HG03342 (cell line): ENCODE measurements at regions not wholly inside any gene's neighbourhood (a gene's known extent, or its start where the extent isn't known, plus 50 kb on each side); places are given as distances from the start of the nearest gene placed in this dataset.
"Not testable (repeated sequence)": the region's sequence is repeated elsewhere in the genome, so short reads cannot be mapped to it uniquely, and the experiment has no call there.

ENCODE experiments used
- ATAC-seq: cut with Tn5 transposase; IDR thresholded peaks from one replicate; pipeline ENCODE4 v1.9.1; 2021; ENCODE audit warnings: mild to moderate bottlenecking, moderate library complexity; ENCODE audit not compliant: unreplicated experiment

GRCh38 chr2:83901317-83901716, 557.8 kb downstream of the SUCLG1 start:
- ATAC-seq = no peak

DNA sequence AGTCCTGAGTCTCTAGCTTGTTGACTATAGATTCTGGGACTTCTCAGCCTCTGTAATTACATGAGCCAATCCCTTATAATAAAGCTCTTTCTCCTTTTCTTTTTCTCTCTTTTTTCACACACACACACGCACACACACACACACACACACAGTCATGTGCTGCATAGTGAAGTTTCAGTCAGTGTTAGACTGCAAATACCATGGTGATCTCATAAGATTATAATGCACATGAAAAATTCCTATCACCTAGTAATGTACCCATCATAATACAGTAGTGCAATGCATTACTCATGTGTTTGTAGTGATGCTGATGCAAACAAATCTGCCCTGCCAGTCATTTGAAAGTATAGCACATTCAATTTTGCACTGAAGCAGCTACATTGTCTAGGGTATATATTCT, 558.2 kb downstream of the SUCLG1 start:
- ATAC-seq = no peak

DNA sequence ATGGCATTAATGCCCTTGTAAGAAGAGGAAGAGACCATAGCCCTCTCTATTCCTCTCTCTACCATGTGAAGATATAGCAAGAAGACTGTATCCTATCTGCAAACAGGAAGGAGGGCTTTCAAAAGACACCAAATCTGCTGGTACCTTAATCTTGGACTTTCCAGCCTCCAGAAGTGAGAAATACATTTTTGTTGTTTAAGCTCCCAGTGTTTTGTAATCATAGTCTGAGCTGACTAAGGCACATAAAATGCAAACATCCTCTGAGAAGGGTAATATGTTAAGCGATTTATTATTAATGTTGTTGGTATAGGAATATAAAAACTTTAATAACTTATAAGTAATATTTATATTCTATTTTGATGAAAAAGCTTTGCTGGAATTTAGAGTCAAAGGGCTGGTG, 559.8 kb downstream of the SUCLG1 start:
- ATAC-seq = no peak

DNA sequence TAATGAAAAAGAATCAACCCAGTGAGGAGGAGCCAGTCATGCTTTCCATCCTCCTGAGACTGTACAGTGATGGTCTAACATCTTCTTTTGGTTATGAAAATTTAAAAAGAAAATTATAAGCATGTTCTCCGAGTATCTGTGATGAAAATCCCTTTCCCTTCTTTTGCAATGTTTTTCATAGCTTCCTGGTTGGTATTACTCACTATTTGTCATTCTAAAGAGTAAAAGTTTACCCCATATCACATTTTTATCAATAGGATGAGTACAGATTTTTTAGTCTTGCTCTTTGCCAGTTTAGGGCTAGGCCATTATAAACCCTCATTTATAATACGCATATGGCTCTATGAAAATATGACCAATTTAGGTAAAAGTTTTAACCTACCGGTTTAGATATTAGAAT, 564.1 kb downstream of the SUCLG1 start:
- no peak for ATAC-seq

DNA sequence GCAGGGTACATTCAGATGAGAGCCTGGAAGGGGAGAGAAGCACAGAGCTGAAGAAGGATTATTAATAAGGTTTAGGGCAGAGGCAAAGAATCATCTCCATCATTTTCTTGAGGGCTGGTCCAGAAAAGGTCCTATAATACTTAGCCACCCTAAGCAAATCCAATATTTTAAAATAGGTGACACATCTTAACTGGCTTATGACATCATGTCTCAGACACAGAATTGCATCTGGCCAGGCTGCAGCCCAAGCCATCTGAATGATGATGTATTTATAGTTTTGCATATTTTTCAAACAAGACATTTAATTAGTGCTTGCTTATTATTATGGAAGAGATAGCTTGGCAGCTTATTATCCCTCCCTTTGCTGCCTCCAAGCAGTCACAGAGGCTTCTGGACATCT, 571.3 kb downstream of the SUCLG1 start:
- ATAC-seq = no peak

GRCh38 chr2:83879127-83879526, 580.0 kb downstream of the SUCLG1 start:
- no peak for ATAC-seq

- ATAC-seq = not testable (repeated sequence)
These were observed 581.8 kb downstream of the SUCLG1 start for GRCh38 chr2:83877261-83877660.

GRCh38 chr2:83874712-83875430, 584.2 kb downstream of the SUCLG1 start:
- no peak for ATAC-seq

- ATAC-seq = no peak
These were observed 585.0 kb downstream of the SUCLG1 start for GRCh38 chr2:83874066-83874465.

DNA sequence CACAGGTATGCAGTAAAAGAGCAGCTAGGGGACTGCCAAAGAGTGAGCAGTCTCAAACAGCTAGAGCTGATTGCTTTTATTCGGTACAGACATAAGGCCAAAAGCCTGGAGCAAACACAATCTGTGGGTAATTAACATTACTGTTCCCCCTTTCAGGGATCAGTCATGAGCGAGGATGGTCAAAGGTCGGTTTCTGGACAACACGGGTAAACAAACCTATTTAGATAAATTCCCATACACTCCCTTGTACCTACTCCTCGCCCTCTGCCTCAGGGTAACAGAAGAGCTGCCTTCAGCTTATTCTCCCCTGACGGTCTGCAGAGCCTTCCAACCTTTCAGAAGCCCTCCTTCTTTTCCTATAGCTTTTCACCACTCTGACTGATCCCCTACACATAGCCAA, 586.0 kb downstream of the SUCLG1 start:
- ATAC-seq = no peak

- no peak for ATAC-seq
These were observed 592.9 kb downstream of the SUCLG1 start for GRCh38 chr2:83866211-83866610.

DNA sequence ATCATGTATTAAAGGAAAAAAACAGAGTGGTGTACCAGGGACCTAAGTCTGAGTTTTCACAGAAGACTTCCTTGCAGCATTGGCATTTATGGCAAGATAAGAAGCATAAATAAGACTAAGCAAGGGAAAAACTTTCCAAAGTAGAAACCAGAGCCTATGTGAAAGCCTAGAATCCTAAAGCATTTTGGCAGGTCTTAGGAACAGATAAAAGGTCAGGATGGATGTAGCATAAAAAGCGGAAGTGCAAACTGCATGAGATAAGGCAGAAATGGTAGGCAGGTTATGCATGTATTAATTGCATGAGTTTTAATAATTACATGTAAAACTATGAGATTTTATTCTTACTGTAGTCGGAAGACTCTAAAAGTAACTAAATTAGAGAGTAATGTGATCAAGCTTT, 596.5 kb downstream of the SUCLG1 start:
- no peak for ATAC-seq

DNA sequence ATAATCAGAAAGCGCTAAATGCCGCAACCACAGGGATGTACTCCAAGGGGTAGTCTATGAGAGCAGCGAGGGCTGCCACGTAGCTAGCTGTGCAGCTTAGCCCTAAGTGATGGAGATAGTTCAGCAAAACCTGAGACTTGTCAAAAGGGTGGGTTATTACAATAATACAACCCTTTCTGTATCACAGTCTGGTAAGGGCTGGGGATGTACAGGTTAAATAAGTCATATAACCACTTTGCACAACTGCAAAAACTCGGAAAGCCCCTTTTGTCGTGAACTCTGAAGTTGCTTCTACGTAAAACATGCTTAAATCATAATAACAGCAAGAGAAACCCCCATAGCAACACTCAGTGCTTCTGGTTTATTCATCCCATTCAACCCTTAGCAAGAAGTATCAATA, 598.8 kb downstream of the SUCLG1 start:
- no peak for ATAC-seq

- no peak for ATAC-seq
These were observed 599.5 kb downstream of the SUCLG1 start for GRCh38 chr2:83859553-83859952.

DNA sequence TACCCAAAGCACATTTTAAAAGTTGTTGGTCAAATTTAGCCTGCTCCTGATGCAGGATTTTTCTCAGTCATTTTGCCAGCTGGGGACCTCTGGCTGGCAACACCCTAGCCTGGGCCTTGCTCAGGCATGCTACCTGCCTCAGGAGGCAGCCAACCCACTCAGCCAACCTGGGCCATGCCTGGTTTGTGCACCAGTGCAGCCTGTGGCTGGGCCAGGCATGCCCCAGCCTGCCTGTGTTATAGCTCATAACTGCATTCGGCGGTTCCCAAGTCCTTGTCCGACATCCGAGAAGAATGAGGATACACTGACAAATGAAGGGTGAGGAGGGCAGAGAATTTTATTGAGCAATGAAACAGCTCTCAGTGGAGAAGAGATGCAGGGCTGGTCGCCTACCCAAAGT, 608.0 kb downstream of the SUCLG1 start:
- ATAC-seq = no peak

DNA sequence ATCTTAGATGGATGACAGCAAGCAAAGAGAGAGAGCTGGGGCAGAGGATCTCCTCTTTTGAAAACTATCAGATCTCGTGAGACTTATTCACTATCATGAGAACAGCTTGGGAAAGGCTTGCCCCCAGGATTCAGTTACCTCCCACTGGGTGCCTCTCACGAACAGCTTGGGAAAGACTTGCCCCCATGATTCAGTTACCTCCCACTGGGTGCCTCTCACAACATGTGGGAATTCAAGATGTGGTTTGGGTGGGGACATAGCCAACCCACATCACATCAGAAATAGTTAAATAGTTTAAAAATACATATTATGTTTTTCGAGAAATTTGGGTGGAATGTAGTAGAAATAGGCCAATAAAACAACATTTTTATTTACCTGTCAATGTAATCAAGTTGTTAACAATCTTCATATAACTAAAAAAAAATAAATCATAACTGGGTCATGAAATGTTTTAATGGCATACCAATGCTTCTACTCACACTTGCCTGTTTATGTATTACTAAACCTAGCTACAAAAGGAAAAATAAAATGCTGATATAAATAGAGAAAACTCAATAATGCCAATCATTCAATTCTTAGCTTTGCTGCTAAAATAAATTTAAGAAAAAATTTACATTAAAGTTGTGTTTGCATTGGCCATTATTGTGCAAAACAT, 608.9 kb downstream of the SUCLG1 start:
- no peak for ATAC-seq

GRCh38 chr2:83844490-83844889, 614.6 kb downstream of the SUCLG1 start:
- no peak for ATAC-seq

DNA sequence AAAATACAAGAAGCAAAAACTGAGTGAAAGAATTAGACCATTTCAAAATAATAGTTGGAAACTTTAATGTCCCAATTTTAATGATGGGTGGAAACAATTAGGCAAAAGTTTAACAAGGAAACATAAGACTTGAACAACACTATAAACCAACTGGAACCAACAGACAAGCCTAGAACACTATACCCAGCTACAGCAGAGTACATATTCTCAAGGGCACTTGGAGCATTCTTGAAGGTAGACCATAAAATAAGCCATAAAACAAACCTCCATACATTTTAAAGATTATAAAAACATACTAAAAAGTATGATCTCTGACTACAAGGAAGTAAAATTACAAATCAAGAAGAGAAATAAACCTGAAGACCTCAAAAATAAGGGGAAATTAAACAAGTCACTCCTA, 616.7 kb downstream of the SUCLG1 start:
- no peak for ATAC-seq

- ATAC-seq = no peak
These were observed 621.3 kb downstream of the SUCLG1 start for GRCh38 chr2:83837823-83838222.

GRCh38 chr2:83827618-83828017, 631.5 kb downstream of the SUCLG1 start:
- ATAC-seq = no peak

GRCh38 chr2:83826577-83826976, 632.5 kb downstream of the SUCLG1 start:
- ATAC-seq = no peak

DNA sequence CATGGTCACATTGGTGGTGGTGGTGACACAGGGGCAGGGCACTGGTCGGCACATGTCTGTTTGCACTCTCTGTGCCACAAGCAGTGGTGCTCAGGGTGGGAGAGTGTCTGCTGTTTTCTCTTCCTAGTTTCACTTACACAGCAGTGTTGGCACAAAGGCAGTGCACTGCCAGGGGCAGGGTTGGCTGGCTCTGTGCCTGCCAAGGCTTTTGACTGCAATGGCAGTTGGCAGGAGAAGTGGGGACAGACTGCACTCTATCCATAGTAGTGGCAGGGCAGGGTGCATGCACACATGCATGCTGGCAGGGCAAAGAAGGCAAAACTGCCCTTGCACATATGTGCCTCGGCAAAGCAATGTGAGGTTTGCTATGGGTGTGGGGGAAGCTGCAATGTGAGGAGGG, 635.9 kb downstream of the SUCLG1 start:
- ATAC-seq = no peak

GRCh38 chr2:83817511-83817910, 641.6 kb downstream of the SUCLG1 start:
- no peak for ATAC-seq
